Right forelimb (tissue), 1 donor: ENCODE measurements at regions not wholly inside any gene's neighbourhood (a gene's known extent, or its start where the extent isn't known, plus 50 kb on each side); places are given as distances from the start of the nearest gene placed in this dataset.
"Not testable (repeated sequence)": the region's sequence is repeated elsewhere in the genome, so short reads cannot be mapped to it uniquely, and the experiment has no call there.

Experiments
- DNase-seq: peaks from one replicate; pipeline ENCODE4 v3.0.0-alpha.2; 2018

DNA sequence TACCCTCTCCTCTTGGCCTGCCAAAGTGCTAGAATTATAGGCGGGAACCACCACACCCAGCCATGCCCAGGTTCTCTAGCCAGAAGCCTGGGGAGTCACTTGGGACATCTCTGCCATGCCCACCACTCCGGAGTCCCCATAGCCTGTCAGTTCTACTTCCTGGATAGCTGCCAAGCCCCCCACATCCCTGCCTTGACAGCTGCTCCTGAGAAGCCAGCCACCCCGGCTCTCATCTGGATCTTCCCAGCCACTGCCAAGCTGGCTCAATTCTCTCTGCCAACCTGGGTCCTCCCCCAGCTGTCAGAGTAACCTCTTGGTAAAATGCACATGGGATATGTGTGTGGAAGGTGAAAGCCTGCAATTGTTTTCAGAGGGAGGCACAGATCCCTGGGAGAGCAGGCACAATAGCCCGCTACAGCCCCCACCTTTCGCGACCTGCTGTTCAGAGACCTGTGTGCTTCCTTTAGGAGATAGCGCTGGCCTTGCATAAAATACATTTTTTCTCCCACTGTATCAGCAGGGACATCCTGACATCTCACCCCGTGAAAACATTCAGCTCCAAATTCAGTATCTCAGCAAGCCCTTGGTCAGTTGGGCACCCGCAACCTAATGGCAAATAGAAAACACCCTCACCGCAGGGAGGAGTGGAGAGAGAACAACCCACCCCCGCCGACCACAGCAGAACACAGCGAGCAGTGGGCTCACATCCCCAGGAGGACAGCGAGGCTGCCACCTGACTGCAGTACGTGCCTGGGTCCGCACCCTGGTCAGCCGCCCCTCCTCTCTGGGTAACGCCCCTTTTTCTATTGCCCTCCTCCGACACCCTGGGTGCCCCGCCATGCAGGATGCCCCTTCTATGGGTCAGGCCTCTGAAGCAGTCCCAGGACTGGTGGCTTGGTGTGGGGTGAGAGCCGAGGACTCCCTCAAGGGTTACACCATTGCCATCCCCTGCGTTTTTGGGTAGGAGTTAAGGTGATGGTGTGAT is 1342.2 kb downstream of the BRD1 start:
- DNase-seq, result no peak

DNA sequence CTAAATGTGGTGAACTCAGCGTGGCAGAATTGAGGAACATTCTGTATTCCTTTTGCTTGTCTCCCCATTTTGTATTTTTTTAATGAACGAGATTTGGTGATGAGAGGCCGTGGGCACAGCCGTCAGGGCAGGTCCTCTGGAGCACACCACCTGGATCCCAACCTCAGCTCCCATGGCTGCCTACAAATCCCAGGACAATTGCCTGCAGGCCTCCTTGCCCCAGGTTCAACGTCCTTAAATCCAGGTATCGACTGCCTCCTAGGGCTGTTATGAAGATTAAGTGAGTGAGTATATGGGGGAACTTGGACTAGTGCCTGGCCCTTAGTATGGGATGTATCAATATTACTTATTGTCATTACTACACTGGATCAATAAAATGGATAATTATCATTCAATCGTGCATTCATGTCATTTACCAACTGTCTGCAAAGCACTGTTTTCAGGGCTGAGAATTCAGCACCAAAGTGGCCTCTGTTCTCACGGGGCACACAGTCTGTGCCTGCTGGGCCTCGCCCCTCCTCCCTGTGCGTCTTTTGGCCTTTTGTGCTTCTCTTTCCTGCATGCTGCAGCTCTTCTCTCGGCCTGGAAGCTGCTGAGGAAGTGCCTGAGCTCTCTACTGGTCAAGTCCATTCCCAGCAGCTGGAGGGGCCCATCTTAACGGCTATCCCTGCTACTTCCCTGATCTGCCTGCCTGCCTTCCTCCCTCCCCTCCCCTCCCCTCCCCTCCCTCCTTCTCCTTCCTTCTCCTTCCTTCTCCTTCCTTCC is 1343.7 kb downstream of the BRD1 start:
- no peak for DNase-seq

DNA sequence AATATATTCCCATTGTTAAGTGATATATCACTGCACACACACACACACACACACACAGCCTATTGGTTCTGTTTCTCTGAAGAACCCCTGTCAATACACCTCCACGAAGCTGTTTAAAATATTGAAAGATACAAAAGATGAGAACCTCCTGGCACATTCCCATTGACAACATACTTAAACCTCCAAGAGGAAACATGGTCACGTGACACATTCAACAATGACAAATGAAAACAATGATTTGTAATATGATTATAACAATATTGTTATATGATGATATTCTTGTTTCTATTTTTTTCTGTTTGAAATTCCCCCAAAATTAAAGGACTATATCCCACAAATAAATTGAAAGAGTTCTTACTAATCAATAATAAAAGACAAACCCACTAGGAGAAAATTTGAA is 1344.9 kb downstream of the BRD1 start:
- no peak for DNase-seq

DNA sequence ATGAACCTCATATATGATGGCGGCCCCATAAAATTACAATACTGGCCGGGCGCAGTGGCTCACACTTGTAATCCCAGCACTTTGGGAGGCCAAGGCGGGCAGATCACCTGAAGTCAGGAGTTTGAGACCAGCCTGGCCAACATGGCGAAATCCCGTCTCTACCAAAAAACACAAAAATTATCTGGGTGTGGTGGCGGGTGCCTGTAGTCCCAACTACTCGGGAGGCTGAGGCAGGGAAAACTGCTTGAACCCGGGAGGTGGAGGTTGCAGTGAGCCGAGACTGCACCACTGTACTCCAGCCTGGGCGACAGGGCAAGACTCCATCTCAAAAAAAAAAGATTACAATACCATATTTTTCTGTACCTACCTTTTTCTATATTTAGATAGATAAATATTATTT is 1345.5 kb downstream of the BRD1 start:
- not testable (repeated sequence) for DNase-seq

DNA sequence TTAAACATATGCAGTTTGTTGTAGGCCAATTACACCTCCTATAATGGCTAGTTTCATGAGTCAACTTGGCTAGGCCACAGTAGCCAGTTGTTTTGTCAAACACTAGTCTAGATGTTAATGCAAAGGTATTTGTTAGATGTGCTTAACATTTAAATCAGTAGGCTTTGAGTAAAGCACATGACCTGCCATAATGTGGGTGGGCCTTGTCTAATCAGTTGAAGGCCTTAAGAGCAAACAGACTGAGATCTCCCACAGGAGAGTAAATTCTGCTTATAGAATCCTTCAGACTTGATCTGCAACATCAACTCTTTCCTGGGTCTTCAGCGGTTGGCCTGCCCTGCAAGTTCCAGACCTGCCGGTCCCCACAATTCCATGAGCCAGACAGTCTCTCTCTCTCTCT is 1345.9 kb downstream of the BRD1 start:
- DNase-seq, result no peak

DNA sequence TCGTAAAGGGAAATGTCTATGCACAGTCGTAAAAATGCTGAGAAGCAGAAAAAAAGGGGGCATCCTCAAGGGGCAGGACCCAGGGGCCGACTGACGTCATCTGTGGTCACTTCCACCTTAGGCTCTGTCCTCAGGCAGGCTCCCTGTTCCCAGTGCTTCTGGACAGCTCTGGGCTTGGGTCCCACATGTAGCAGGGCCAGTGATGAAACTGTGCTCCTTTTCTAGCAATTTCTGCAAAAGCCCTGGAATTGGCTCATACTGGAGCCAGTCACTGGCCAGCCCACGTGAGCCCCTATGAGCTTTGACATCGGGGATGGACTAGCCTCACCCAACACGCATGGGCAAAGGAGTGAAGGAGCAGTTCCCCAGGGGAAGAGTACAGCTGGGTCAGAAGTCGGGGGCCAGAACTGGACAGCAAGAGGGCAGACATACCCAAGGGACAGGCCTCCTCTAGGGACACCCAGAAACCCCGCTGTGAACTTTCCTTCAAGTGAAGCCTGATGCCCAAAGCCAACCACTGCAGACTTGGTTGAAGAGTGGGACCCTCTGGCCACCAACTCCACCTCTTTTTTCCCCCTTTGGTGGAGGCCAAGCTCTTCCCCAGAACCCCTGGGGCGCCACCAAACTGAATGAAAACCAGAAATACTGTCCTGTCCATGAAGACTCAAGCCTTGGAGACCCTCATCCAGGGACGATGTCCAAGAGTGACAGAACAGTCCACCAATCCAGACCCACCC is 1349.0 kb downstream of the BRD1 start:
- DNase-seq, result no peak

DNA sequence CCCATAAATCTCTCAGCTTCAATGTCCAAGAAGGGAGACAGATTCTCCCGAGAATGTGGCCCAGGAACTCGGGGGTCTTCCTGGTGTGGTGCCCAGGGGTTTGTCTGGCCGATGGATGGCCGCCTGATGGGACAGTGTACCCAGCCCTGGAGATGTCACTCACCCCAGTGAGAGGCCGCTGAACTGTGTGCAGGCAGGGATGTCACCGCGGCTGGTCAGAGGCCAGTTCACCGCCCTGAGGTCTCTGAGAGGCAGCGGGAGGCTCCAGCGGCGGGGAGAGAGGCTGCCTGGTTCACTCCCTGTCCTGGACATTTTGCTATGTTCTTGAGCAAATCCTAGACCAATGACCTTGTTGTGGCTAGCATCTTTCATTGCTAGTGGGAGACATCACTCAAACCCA is 1349.5 kb downstream of the BRD1 start:
- DNase-seq, result no peak

DNA sequence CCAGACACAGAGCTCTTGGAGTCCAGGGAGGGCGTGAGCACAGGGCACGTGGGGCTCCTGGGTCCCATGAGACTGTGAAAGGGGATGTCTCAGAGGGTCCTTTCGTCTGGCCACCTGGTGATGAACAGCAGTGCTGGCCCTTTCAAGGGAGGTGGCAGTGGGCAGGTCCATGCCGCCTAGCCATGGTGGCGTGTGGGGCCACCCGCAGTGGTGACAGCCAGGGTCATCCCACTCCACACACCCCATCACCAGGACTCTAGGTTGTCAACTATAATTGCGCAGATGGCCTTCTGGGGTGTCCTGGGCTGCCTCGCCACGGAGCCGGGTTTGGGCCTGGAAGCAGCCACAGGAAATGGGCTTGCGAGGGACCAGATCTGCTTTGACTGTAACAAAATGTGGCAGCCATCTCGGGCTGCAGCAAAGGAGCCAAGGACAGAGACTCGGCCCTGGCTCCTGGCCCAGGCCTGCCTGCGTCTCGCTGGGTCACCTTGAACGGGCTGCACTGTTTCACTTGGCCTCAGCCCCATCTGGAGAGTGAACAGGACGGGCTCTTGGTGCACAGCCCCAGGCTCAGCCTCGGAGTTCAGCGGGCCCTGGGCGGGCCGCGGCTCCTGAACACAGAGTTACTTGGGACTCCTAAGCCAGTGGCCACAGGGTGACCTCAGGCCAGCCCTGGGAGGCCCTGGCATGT is 1350.5 kb downstream of the BRD1 start:
- no peak for DNase-seq

DNA sequence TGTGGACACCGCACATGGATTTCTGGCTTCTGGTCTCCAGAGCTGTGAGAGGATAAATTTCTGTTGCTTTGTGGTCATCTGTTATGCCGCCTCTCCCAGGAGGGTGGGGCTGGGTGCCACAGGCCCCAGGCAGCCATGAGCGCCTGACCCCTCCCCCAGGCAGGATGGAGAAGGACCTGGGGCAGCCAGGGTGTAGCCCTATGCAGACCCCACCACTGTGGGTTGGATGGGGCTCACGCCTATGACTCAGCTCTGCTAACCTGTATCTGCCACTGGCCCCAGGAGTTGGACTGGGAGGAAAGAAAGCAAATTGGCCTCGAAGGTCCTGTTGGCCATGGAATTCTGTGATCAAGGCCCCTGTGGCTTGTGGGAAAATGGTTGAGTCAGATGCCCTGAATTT is 1351.1 kb downstream of the BRD1 start:
- no peak for DNase-seq

DNA sequence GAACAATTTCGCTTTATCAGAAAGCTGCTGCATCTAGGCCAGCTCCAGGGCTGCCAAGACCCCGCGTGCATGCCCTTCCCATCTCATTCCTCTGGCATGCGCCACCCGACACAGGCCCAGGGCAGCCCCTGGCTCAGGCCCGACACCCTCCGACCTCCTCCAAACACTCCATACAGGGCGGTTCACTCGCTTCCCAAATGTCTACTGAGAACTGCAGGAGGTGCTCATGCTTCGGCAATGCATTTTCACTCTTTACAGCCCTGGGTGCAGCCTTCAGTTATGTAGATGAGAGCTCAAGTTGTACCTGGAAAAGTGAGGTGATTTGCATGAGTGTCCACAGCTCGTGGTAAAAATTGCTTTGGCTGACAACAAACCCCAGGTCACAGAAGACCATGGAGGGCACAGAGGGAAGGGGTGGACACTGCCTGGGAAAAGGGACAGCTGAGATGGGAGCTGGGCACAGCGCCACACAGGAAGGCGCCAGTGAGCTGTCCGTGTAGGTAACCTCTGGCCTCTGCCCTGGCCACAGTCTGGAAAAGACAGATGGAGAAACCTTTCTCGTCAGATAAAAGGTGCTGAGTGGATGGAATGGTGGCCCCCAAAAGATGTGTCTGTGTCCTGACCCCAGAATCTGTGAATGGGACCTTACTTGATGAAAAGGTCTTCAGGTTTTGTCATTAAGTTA is 1351.9 kb downstream of the BRD1 start:
- DNase-seq, result no peak

DNA sequence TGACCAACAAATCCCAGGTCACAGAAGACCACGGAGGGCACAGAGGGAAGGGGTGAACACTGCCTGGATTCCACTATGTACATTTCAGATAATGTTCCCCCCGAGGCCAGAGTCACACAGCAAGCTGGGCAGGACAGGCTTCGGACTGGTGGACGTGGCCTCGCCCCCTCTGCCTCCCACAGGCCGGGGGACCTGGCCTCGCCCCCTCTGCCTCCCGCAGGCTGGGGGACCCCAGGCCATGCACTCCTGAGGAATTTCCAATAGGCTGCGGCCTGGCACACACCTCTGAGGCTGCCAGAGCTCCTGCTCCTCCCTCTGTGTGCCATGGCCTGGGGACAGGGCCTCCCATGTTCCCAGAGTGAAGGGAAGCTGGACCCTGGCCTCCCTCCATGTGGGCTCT is 1352.8 kb downstream of the BRD1 start:
- DNase-seq, result no peak

DNA sequence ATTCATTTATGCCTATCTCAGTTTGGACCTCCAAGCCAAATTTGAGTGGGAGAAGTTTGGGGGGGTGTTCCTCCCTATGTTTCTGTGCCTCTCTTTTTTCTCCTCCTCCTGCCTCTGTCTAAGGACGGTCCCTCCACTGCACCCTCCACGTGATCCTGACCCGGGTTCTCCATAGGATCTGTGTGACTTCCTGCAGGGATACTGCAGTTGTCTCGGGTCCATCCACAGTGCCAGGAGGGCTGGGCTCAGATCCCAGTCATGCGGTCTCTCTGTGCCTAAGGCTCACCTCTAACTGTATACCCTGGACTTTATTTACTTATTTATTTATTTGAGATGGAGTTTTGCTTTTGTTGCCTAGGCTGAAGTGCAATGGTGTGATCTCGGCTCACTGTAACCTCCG is 1354.5 kb downstream of the BRD1 start:
- DNase-seq, result no peak

DNA sequence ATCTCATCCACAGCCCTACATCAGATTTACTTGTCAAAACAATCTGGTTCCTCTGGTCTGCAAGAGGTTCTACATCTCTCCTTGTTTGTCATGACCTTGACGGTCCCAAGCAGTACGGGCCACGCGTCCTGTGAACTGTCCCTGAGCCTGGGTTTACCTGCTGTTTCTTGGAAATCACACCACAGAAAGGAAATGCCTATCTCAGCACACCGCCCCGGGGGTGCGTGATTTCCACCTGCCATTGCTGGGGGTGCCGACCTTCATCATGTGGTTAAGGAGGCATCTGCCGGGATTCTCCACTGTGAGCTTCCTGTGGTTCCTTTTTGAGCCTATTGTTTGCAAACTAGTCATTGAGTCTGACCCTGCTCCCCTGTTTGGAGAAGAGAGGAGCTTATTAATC is 1363.4 kb downstream of the BRD1 start:
- DNase-seq, result no peak

DNA sequence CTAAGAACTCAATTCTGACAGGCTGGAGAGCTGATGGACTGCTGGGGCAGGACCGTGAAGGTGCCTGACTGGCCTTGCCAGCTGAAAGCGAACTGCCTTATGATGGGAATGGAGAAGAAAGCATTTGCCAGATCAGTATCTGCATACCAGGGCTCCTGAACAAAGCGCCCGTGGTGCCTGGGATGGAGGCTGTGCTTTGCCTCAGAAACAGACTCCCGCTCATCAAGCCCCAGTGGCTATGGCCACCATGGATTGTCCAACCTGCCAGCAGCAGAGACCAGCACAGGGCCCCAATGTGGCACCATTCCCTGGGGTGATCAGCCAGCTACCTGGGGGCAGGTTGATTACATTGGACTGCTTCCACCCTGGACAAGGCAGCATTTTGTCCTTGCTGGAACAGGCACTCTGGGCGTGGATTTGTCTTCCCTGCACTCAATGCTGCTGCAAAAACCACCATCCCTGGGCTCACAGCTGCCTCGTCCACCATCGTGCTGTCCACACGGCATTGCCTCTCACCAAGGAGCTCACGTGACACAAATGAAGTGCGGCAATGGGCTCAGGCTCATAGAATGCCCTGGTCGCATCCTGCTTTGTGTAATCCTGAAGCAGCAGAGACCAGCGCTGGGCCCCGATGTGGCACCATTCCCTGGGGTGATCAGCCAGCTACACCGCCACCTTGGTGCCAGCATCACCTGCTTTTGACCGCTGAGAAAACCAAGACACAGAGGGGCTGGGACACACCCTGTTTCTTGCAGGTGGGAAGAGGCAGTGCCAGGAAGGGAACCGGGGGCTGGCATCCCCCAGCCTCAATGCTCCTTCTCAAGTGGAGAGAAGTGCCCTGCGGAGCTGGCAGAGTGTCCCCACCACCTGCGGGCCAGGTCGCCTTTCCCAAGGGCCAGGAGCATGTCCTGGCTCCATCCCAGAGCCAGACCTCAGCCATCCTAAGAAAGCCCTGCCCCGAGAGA is 1367.5 kb downstream of the BRD1 start:
- DNase-seq, result no peak

DNA sequence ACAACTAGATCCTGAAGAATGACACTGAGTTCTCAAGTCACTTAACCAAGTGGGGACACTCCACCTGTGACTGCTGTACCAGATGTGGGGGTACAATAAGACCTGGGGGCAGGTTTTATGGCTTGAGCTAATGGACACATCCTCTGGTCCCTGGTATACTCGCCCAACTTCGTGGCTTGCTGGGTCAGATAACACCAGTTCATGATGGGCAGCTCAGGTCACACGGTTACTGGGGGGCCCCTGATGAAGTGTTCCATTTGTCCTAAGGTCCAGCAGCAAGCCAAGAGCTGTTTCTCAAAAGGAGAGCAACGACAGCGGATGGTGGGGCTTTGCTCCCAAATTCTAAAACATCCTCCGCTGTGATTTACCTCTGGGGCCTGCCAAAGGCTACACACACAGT is 1368.4 kb downstream of the BRD1 start:
- no peak for DNase-seq

DNA sequence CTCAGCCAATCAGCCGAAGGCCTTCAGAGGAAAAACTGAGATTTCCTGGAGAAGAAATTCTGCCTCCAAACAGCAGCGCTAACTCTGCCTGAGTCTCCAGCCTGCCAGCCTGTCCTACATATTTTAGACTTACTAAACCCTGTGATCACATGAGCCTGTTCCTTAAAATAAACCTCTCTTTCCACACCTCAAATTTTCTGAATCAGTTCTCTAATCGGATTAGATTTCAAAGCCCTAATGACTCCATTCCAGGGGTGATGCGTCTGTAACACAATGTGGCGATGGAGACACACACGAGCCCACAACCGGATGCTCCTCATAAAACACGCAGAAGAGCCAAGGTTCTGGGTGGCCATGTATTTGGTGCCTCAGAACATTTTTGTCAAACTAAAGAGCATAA is 1371.2 kb downstream of the BRD1 start:
- no peak for DNase-seq

DNA sequence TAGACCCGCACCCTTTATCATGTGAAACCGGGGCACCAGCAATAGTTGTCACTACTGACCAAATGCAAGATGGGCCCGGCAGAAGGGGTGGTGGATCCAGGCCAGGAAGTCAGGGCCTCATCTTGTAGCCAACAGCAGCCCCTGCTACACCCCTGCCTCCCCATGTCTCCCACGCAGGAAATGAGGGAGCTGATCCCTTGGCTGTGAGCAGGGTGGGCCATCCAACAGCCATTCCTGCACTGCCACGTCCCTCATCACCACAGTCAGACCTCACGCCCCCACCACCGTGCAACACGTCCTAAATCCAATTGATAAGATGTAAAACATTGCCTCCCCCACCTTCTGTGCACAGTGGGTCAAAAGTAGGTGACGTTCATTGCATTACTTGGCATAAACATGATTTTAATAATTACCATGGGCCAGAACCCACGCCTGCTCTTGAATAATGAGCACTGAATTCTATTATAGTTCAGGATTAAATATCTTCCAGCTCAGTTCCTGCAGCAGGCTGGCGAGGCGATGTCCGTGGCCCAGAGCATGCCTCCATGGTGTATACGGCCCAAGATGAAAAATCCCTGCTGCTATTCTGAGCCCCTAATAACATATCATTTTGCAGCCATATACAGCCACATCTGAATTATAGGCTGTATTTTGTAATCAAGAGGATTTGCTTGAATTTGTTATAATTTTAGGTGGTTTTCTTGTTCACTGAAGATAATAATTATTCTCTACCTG is 1373.8 kb downstream of the BRD1 start:
- no peak for DNase-seq

DNA sequence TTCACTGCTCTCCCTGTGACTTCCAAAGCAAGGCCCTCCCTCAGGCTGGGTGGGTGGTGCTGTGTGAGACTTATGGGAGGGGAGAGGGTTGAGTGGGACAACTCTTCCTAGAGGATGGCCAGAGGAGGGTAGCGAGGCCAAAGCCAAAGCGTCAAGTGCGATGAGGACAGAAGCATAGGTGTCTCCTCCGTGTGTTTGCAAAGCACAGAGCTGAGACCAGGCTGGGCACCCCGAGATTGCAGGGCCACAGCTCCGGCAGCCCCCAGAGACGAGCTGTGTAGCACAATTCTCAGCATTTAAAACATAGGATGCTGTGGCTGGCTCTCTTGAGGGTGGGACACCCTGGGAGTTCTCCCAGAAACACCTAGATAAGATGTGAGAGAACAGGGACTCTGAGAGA is 1374.5 kb downstream of the BRD1 start:
- DNase-seq, result no peak

DNA sequence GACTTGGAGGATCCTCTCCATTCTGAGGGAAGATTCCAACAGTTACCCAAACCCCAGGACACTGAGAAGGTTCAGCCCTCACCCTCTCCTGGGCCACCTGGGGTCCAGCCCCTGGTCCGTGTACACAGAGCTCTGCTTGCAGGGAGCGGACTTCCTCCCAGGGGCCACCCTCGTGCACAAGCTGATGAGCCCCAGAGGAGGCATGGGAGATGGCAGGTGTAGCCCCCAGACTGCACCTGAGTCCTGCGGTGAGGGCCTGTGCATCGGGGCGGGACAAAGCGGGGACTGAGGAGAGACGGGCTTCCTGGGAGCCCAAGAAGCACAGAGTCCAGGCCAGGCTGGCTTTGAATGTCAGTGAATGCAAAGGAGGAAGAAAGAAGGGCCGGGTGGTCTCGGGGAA is 1374.9 kb downstream of the BRD1 start:
- no peak for DNase-seq

DNA sequence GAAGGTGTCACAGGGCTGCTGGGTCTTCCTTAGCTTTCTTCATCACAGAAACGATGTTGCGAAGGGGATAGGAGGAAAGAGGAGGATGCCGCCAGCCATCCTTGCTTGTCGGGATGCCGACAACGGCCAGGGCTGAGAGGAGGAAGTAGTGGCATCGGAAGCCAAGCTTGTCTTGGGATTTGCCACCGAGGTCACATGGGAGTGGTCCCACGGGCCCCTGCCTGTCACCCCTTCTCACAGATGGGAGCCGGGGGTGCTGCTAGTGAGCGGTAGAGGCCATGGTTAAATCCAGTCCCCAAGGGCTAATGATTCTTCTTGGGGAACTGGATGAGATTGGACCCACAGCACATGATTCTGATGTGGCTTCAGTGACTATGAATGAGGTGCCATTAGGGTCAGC is 1375.8 kb downstream of the BRD1 start:
- no peak for DNase-seq
